Keratinocyte (primary cell): ENCODE measurements at regions not wholly inside any gene's neighbourhood (a gene's known extent, or its start where the extent isn't known, plus 50 kb on each side); places are given as distances from the start of the nearest gene placed in this dataset.

Experiments used
- DNase-seq: peaks from one replicate; pipeline ENCODE4 v3.0.0-alpha.2; 2011; ENCODE audit warnings: low read depth, missing footprints, low spot score
- FAIRE-seq: peaks from 2 replicates; lab custom pipeline; 2011; peaks lifted over from hg19 to GRCh38; lab: Jason Lieb, UNC
- H2AFZ ChIP-seq: 2 replicates; pipeline ENCODE4 v1.6.0; 2012; ENCODE audit warnings: low read length, control low read depth, inconsistent platforms; ENCODE audit not compliant: control insufficient read depth
- H3K27ac ChIP-seq: 2 replicates; pipeline ENCODE4 v1.5.1; 2011; ENCODE audit warnings: low read length; ENCODE audit not compliant: control insufficient read depth, insufficient read depth
- H3K27me3 ChIP-seq: 3 replicates; pipeline ENCODE4 v1.6.0; 2011; ENCODE audit warnings: low read length; ENCODE audit not compliant: control insufficient read depth, insufficient read depth; ENCODE audit errors: extremely low read depth
- H3K36me3 ChIP-seq, 2 experiments: 2 replicates in 1 of 2; 3 replicates in 1 of 2; pipeline ENCODE4 v1.5.1; 2011; ENCODE audit warnings: low read length in 2 of 2, mild to moderate bottlenecking in 1 of 2; ENCODE audit not compliant: control insufficient read depth in 2 of 2, insufficient read depth in 2 of 2; ENCODE audit errors: extremely low read depth in 1 of 2
- H3K4me1 ChIP-seq: 3 replicates; pipeline ENCODE4 v1.5.1; 2011; ENCODE audit warnings: low read length; ENCODE audit not compliant: control insufficient read depth, insufficient read depth; ENCODE audit errors: extremely low read depth
- H3K4me2 ChIP-seq: 3 replicates; pipeline ENCODE4 v1.6.0; 2011; ENCODE audit warnings: low read depth, low read length; ENCODE audit not compliant: control insufficient read depth, insufficient read depth; ENCODE audit errors: extremely low read depth
- H3K4me3 ChIP-seq, 3 experiments: fragments of 200-600 bp in 1 of 3; sonication (generic) in 1 of 3; 2 replicates in 2 of 3; 3 replicates in 1 of 3; pipeline ENCODE4 v1.5.1; 2011 to 2016; ENCODE audit warnings: low read length in 3 of 3, mild to moderate bottlenecking in 3 of 3, control low read depth in 2 of 3, inconsistent platforms in 1 of 3, low read depth in 1 of 3, mixed read lengths in 1 of 3, mixed run types in 1 of 3, moderate library complexity in 1 of 3; ENCODE audit not compliant: control insufficient read depth in 2 of 3, insufficient read depth in 2 of 3; ENCODE audit errors: extremely low read depth in 1 of 3
- H3K79me2 ChIP-seq: 2 replicates; pipeline ENCODE4 v1.6.0; 2012; ENCODE audit warnings: low read length; ENCODE audit not compliant: control insufficient read depth, insufficient read depth
- H3K9ac ChIP-seq: 3 replicates; pipeline ENCODE4 v1.6.0; 2011; ENCODE audit warnings: low read length; ENCODE audit not compliant: control insufficient read depth, insufficient read depth; ENCODE audit errors: extremely low read depth
- H3K9me1 ChIP-seq: 3 replicates; pipeline ENCODE4 v1.6.0; 2011; ENCODE audit warnings: low read length; ENCODE audit not compliant: control insufficient read depth, insufficient read depth; ENCODE audit errors: extremely low read depth
- H3K9me3 ChIP-seq: 2 replicates; pipeline ENCODE4 v1.5.1; 2012; ENCODE audit warnings: low read depth, low read length; ENCODE audit not compliant: control insufficient read depth
- H4K20me1 ChIP-seq: 3 replicates; pipeline ENCODE4 v1.6.0; 2011; ENCODE audit warnings: low read length; ENCODE audit not compliant: control insufficient read depth, insufficient read depth; ENCODE audit errors: extremely low read depth
- EZH2 ChIP-seq: IDR thresholded peaks from one replicate; pipeline ENCODE4 v1.6.1; 2012; ENCODE audit warnings: inconsistent platforms, mild to moderate bottlenecking, low read length, moderate library complexity
- dilution Hi-C: fragments of 300-500 bp; cut with MboI; formaldehyde crosslinking; loops from one replicate; pipeline ENCODE4 v1.7.0; 2020; ENCODE audit warnings: low sequenced_read_pairs; ENCODE audit not compliant: extremely low pct_ligation_motif_present
- TF ChIP-seq, protein P1 (sequence below), 3 experiments: IDR thresholded peaks in 1 of 3; conservative IDR thresholded peaks in 1 of 3; optimal IDR thresholded peaks in 1 of 3; 2 replicates in 2 of 3; 3 replicates in 1 of 3; pipeline versions ENCODE3 to v1.5.1; 2011; ENCODE audit warnings: low read length in 3 of 3, mild to moderate bottlenecking in 3 of 3, moderate library complexity in 2 of 3, control low read depth in 1 of 3, inconsistent platforms in 1 of 3; ENCODE audit not compliant: insufficient read depth in 2 of 3; ENCODE audit errors: extremely low read depth in 1 of 3

DNA sequence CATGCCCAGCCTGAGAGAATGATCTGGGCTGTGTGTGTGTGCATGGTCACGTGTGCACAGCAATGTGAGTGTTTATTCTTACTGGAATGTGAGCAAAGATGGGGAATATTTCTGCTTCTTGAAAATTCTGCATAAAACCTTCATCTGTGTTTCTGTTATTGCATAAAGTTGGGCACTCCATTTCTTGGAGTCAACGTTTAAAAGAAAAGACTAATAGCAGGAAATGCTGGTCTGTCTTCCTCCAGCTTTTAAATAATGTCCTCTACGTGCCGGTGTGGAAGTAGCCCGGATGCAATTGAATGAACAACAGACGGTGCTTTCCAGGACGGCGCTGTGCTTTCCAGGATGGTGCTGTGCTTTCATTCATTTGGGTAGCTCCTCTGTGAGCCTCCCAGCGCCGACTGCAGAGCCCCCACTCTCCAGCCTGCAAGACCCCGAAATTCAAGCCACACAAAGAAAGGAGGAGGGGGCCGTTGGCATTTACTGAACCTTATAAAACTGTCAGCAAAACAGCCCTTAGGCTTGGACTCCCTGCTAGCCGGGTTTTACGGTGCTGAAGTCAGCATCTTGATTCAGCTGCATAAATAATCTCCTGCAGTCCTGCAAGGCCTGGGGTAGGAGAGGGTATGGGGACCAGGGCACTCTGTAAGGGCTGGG lies 158.2 kb upstream of the PRKCQ start:
- H3K27me3 ChIP-seq: no peaks in the 10 kb centered on the region
- FAIRE-seq: peak; percentile 90
- H3K4me3 ChIP-seq: peak overlapping the region; percentile 51 to 86 (median 81)
- peak overlapping the region; percentile 59 for H2AFZ ChIP-seq
- H3K9me3 ChIP-seq: no peaks in the 10 kb centered on the region
- peaks cover 1 to 3% of the 10 kb centered on the region in 2 experiments for H3K36me3 ChIP-seq
- no peaks in the 10 kb centered on the region for H4K20me1 ChIP-seq
- TF ChIP-seq, protein P1, sequence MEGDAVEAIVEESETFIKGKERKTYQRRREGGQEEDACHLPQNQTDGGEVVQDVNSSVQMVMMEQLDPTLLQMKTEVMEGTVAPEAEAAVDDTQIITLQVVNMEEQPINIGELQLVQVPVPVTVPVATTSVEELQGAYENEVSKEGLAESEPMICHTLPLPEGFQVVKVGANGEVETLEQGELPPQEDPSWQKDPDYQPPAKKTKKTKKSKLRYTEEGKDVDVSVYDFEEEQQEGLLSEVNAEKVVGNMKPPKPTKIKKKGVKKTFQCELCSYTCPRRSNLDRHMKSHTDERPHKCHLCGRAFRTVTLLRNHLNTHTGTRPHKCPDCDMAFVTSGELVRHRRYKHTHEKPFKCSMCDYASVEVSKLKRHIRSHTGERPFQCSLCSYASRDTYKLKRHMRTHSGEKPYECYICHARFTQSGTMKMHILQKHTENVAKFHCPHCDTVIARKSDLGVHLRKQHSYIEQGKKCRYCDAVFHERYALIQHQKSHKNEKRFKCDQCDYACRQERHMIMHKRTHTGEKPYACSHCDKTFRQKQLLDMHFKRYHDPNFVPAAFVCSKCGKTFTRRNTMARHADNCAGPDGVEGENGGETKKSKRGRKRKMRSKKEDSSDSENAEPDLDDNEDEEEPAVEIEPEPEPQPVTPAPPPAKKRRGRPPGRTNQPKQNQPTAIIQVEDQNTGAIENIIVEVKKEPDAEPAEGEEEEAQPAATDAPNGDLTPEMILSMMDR (optimal IDR thresholded peaks at IDR 0.05 in 1 of 3, IDR thresholded peaks at IDR 0.05 in 1 of 3, conservative IDR thresholded peaks at IDR 0.05 in 1 of 3; ENCODE audit: extremely low read depth in 1 of 3, insufficient read depth in 2 of 3, low read length in 3 of 3): no peak
- TF ChIP-seq EZH2: no peak
- H3K79me2 ChIP-seq: peaks cover 33% of the 10 kb centered on the region
- no peaks in the 10 kb centered on the region for H3K9me1 ChIP-seq
- peaks cover 38% of the 10 kb centered on the region for H3K4me1 ChIP-seq
- dilution Hi-C loops: no loop called here
- H3K4me2 ChIP-seq: peak overlapping the region; percentile 99
- H3K9ac ChIP-seq: peak overlapping the region; percentile 83
- H3K27ac ChIP-seq: peak overlapping the region; percentile 93
- no peak for DNase-seq

DNA sequence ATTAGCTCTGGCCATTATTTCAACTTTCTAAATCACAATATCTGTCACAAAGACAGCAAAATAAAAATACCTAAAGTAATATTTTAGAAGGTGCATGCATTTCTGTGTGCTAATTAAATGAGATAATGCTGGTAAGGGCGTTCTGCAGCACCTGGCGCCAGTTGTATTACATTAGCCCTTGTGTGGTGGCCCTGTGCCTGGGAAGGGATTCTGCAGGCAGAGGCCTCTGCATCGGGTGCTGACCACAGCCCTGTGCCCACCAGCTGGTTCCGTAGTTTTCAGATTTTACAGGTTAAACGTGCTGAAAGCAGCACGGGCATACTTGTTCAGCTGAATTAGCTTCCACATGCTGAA lies 157.7 kb upstream of the PRKCQ start:
- Histone ChIP-seq H3K4me1 (peaks cover 38% of the 10 kb centered on the region), H3K9me1 (no peaks in the 10 kb centered on the region), H2AFZ (peak overlapping the region; percentile 59), H3K36me3 (peaks cover 1 to 3% of the 10 kb centered on the region in 2 experiments), H4K20me1 (no peaks in the 10 kb centered on the region), H3K4me2 (peak overlapping the region; percentile 99), H3K27ac (peak overlapping the region; percentile 93), H3K79me2 (peaks cover 33% of the 10 kb centered on the region), H3K9ac (peak overlapping the region; percentile 83), H3K9me3 (no peaks in the 10 kb centered on the region), H3K27me3 (no peaks in the 10 kb centered on the region), H3K4me3 (peak overlapping the region; percentile 51 to 86 (median 81))
- no peak for DNase-seq
- dilution Hi-C loops: no loop called here
- no peak for TF ChIP-seq EZH2
- TF ChIP-seq, protein P1 (optimal IDR thresholded peaks at IDR 0.05 in 1 of 3, IDR thresholded peaks at IDR 0.05 in 1 of 3, conservative IDR thresholded peaks at IDR 0.05 in 1 of 3; ENCODE audit: extremely low read depth in 1 of 3, insufficient read depth in 2 of 3, low read length in 3 of 3): no peak
- FAIRE-seq: no peak
